ENCODE measurements at regions not wholly inside any gene's neighbourhood (a gene's known extent, or its start where the extent isn't known, plus 50 kb on each side); places are given as distances from the start of the nearest gene placed in this dataset.

GRCh38 chr5:116825486-116825885 is 250.9 kb upstream of the SEMA6A start:
- Histone ChIP-seq H3K36me3 (ENCODE audit: insufficient read depth) (no peaks in the 10 kb centered on the region), H4K20me1 (replicated peaks; ENCODE audit: insufficient read depth) (no peaks in the 10 kb centered on the region), H3K27ac (ENCODE audit: low read depth) (no peak overlapping the region), H3K9me2 (ENCODE audit: insufficient read depth) (no peaks in the 10 kb centered on the region), H3K4me2 (no peak overlapping the region), H3F3A (replicated peaks; ENCODE audit: low read depth) (peaks cover 10% of the 10 kb centered on the region; the same call in 1 of the 2 replicates), H3K79me2 (replicated peaks; ENCODE audit: insufficient read depth) (no peaks in the 10 kb centered on the region), H2AFZ (no peak overlapping the region), H3K4me1 (ENCODE audit: insufficient read depth) (peaks cover 37% of the 10 kb centered on the region), H3K4me3 (no peak overlapping the region), H3K27me3 (ENCODE audit: insufficient read depth) (no peaks in the 10 kb centered on the region)
- TF ChIP-seq EZH2phosphoT487 (IDR thresholded peaks at IDR 0.05; ENCODE audit: unreplicated experiment) (no peak), JUNB (IDR thresholded peaks at IDR 0.05; ENCODE audit: unreplicated experiment) (no peak), ZNF331 (CRISPR knock-in tag; IDR thresholded peaks at IDR 0.05; ENCODE audit: low read depth) (no peak), ZNF114 (CRISPR knock-in tag; IDR thresholded peaks at IDR 0.05) (no peak), CTCF (conservative IDR thresholded peaks at IDR 0.05; ENCODE audit: low read depth in 2 of 2) (no peak), ZNF462 (CRISPR knock-in tag; IDR thresholded peaks at IDR 0.05) (no peak), STAT1 (IDR thresholded peaks at IDR 0.05; ENCODE audit: unreplicated experiment) (no peak), CREB1 (CRISPR knock-in tag; IDR thresholded peaks at IDR 0.05; ENCODE audit: low read depth) (no peak)
- TF ChIP-seq, protein P1, sequence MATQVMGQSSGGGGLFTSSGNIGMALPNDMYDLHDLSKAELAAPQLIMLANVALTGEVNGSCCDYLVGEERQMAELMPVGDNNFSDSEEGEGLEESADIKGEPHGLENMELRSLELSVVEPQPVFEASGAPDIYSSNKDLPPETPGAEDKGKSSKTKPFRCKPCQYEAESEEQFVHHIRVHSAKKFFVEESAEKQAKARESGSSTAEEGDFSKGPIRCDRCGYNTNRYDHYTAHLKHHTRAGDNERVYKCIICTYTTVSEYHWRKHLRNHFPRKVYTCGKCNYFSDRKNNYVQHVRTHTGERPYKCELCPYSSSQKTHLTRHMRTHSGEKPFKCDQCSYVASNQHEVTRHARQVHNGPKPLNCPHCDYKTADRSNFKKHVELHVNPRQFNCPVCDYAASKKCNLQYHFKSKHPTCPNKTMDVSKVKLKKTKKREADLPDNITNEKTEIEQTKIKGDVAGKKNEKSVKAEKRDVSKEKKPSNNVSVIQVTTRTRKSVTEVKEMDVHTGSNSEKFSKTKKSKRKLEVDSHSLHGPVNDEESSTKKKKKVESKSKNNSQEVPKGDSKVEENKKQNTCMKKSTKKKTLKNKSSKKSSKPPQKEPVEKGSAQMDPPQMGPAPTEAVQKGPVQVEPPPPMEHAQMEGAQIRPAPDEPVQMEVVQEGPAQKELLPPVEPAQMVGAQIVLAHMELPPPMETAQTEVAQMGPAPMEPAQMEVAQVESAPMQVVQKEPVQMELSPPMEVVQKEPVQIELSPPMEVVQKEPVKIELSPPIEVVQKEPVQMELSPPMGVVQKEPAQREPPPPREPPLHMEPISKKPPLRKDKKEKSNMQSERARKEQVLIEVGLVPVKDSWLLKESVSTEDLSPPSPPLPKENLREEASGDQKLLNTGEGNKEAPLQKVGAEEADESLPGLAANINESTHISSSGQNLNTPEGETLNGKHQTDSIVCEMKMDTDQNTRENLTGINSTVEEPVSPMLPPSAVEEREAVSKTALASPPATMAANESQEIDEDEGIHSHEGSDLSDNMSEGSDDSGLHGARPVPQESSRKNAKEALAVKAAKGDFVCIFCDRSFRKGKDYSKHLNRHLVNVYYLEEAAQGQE (IDR thresholded peaks at IDR 0.05; ENCODE audit: unreplicated experiment): no peak
- TF ChIP-seq, protein P2, sequence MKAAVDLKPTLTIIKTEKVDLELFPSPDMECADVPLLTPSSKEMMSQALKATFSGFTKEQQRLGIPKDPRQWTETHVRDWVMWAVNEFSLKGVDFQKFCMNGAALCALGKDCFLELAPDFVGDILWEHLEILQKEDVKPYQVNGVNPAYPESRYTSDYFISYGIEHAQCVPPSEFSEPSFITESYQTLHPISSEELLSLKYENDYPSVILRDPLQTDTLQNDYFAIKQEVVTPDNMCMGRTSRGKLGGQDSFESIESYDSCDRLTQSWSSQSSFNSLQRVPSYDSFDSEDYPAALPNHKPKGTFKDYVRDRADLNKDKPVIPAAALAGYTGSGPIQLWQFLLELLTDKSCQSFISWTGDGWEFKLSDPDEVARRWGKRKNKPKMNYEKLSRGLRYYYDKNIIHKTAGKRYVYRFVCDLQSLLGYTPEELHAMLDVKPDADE (IDR thresholded peaks at IDR 0.05): no peak
- Mint-ChIP-seq H3K4me3 (no peak overlapping the region), H3K4me1 (peaks cover 30% of the 10 kb centered on the region), H3K36me3 (ENCODE audit: low read depth) (no peaks in the 10 kb centered on the region), H3K27ac (no peak overlapping the region), H3K27me3 (ENCODE audit: insufficient read depth, low read depth, poor library complexity) (peaks cover 5% of the 10 kb centered on the region), H3K9me3 (no peaks in the 10 kb centered on the region)
- DNase-seq (ENCODE audit: low spot score) (no peak), ATAC-seq (no peak)

Data from GM23338 (cell line).